CD14-positive monocyte (primary cell): ENCODE measurements at regions not wholly inside any gene's neighbourhood (a gene's known extent, or its start where the extent isn't known, plus 50 kb on each side); places are given as distances from the start of the nearest gene placed in this dataset.

ENCODE experiments used
- DNase-seq, 3 donors: peaks; one replicate each; pipeline ENCODE4 v3.0.0-alpha.2; 2011 to 2022
- H2AFZ ChIP-seq: 2 replicates; pipeline ENCODE4 v1.6.0; 2012; ENCODE audit warnings: mild to moderate bottlenecking, low read depth, low read length, inconsistent platforms; ENCODE audit not compliant: insufficient read depth, poor library complexity, severe bottlenecking
- H3K27ac ChIP-seq, 2 donors: 1 replicate in 1 of 2; 2 replicates in 1 of 2; pipeline ENCODE4 v1.5.1; 2012 to 2013; ENCODE audit warnings: low read length in 2 of 2, control low read depth in 1 of 2, inconsistent platforms in 1 of 2, low read depth in 1 of 2, mild to moderate bottlenecking in 1 of 2
- H3K27me3 ChIP-seq, 2 donors: one replicate each; pipeline versions ENCODE4 v1.6.0 to v1.6.1; 2011 to 2013; ENCODE audit warnings: low read length in 2 of 2; ENCODE audit not compliant: control insufficient read depth in 2 of 2, insufficient read depth in 2 of 2
- H3K36me3 ChIP-seq, 2 donors: replicated peaks in 1 of 2; 1 replicate in 1 of 2; 2 replicates in 1 of 2; pipeline versions ENCODE4 v1.5.1 to v1.6.1; 2012 to 2013; ENCODE audit warnings: low read length in 2 of 2, control low read depth in 1 of 2, inconsistent platforms in 1 of 2, mild to moderate bottlenecking in 1 of 2; ENCODE audit not compliant: insufficient read depth in 2 of 2, control insufficient read depth in 1 of 2
- H3K4me1 ChIP-seq, 2 donors: 1 replicate in 1 of 2; 2 replicates in 1 of 2; pipeline versions ENCODE4 v1.5.1 to v1.6.1; 2012 to 2013; ENCODE audit warnings: low read length in 2 of 2, control low read depth in 1 of 2, inconsistent platforms in 1 of 2, mild to moderate bottlenecking in 1 of 2, moderate library complexity in 1 of 2; ENCODE audit not compliant: insufficient read depth in 2 of 2, control insufficient read depth in 1 of 2
- H3K4me2 ChIP-seq: replicated peaks from 2 replicates; pipeline ENCODE3; 2012; ENCODE audit warnings: low read length, moderate library complexity, mild to moderate bottlenecking; ENCODE audit not compliant: poor library complexity, severe bottlenecking; ENCODE audit errors: extremely low read depth
- H3K4me3 ChIP-seq, 3 experiments: fragments of 200-600 bp in 1 of 3; sonication (generic) in 1 of 3; replicated peaks in 1 of 3; 1 replicate in 2 of 3; 2 replicates in 1 of 3; pipeline ENCODE4 v1.5.1; 2011 to 2013; ENCODE audit warnings: low read length in 3 of 3, mild to moderate bottlenecking in 3 of 3, control low read depth in 2 of 3, low read depth in 2 of 3, inconsistent platforms in 1 of 3, moderate library complexity in 1 of 3
- H3K79me2 ChIP-seq: 2 replicates; pipeline ENCODE4 v1.6.0; 2012; ENCODE audit warnings: mild to moderate bottlenecking, control low read depth, inconsistent platforms, low read length, moderate library complexity; ENCODE audit not compliant: insufficient read depth
- H3K9ac ChIP-seq: 2 replicates; pipeline ENCODE4 v1.6.0; 2017; ENCODE audit warnings: low read length, mild to moderate bottlenecking; ENCODE audit not compliant: insufficient read depth, poor library complexity, severe bottlenecking
- H3K9me3 ChIP-seq, 2 donors: replicated peaks in 1 of 2; 1 replicate in 1 of 2; 2 replicates in 1 of 2; pipeline versions ENCODE4 v1.5.1 to v1.6.1; 2012 to 2013; ENCODE audit warnings: low read length in 2 of 2, control low read depth in 1 of 2; ENCODE audit not compliant: control insufficient read depth in 1 of 2, insufficient read depth in 1 of 2
- H4K20me1 ChIP-seq: 2 replicates; pipeline ENCODE4 v1.6.0; 2012; ENCODE audit warnings: mild to moderate bottlenecking, low read length, control low read depth, moderate library complexity; ENCODE audit not compliant: insufficient read depth
- H3K27ac Mint-ChIP-seq, 7 donors: one replicate each; pipeline ENCODE4 v1.8.0; 2020; ENCODE audit warnings: mild to moderate bottlenecking in 7 of 7, mixed read lengths in 7 of 7, moderate library complexity in 6 of 7, inconsistent platforms in 2 of 7
- H3K27me3 Mint-ChIP-seq, 3 donors: one replicate each; pipeline ENCODE4 v1.8.0; 2021 to 2022; ENCODE audit warnings: low read depth in 3 of 3, mild to moderate bottlenecking in 3 of 3, mixed read lengths in 3 of 3, moderate library complexity in 3 of 3, inconsistent platforms in 1 of 3
- H3K36me3 Mint-ChIP-seq, 2 donors: one replicate each; pipeline ENCODE4 v1.8.0; 2020; ENCODE audit warnings: mixed read lengths in 2 of 2, inconsistent platforms in 1 of 2, mild to moderate bottlenecking in 1 of 2
- H3K4me1 Mint-ChIP-seq: one replicate; pipeline ENCODE4 v1.8.0; 2020; ENCODE audit warnings: mild to moderate bottlenecking, mixed read lengths
- H3K4me3 Mint-ChIP-seq, 2 donors: one replicate each; pipeline ENCODE4 v1.8.0; 2020; ENCODE audit warnings: mild to moderate bottlenecking in 2 of 2, mixed read lengths in 2 of 2, moderate library complexity in 1 of 2
- H3K9me3 Mint-ChIP-seq, 7 donors: one replicate each; pipeline ENCODE4 v1.8.0; 2020 to 2022; ENCODE audit warnings: mixed read lengths in 7 of 7, mild to moderate bottlenecking in 6 of 7, moderate library complexity in 6 of 7, inconsistent platforms in 2 of 7
- WGBS: methylation state at CpG from one replicate; pipeline ENCODE4 v1.1.5; 2013; ENCODE audit warnings: missing lambda C conversion rate; ENCODE audit not compliant: insufficient coverage; 5-methylcytosine and 5-hydroxymethylcytosine counted together
- intact Hi-C, 2 donors: fragments of 100-400 bp; cut with micrococcal nuclease; formaldehyde crosslinking; loops; one replicate each; pipeline versions ENCODE4 v1.15.0 to v1.15.1; 2023
- TF ChIP-seq, protein P1 (sequence below): fragments of 200-600 bp; IDR thresholded peaks from one replicate; pipeline ENCODE4 v1.8.0; 2022; ENCODE audit warnings: antibody characterized with exemption, mild to moderate bottlenecking

DNA sequence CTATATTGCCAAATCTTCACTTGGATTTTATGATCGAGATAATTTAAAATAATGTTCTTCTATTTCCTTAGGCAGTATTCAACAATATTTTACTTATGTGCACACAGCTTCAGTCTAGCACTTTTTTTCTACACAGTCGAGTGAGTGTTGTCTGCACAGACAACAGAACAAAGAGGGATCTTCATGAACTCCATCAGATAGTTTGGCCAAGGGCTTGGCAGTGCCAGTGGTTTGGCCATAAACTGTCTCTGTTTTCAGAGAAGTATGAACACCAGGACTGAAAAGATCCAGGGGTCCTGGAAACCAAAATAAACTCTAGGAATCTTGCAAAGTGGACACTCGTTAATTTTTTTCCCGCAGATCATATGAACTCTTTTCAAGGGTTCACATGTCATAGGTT lies 547.3 kb downstream of the PLCL1 start:
- intact Hi-C loops: no loop called here
- H3K4me3 ChIP-seq: no peak overlapping the region
- Mint-ChIP-seq H3K4me3 (no peak overlapping the region), H3K4me1 (no peaks in the 10 kb centered on the region), H3K9me3 (no peaks in the 10 kb centered on the region), H3K27ac (no peak overlapping the region), H3K36me3 (no peaks in the 10 kb centered on the region), H3K27me3 (peaks cover 0 to 5% (median 2%) of the 10 kb centered on the region in 3 donors)
- no peak overlapping the region for H3K9ac ChIP-seq
- H2AFZ ChIP-seq: no peak overlapping the region
- no peak overlapping the region for H3K4me2 ChIP-seq
- TF ChIP-seq, protein P1, sequence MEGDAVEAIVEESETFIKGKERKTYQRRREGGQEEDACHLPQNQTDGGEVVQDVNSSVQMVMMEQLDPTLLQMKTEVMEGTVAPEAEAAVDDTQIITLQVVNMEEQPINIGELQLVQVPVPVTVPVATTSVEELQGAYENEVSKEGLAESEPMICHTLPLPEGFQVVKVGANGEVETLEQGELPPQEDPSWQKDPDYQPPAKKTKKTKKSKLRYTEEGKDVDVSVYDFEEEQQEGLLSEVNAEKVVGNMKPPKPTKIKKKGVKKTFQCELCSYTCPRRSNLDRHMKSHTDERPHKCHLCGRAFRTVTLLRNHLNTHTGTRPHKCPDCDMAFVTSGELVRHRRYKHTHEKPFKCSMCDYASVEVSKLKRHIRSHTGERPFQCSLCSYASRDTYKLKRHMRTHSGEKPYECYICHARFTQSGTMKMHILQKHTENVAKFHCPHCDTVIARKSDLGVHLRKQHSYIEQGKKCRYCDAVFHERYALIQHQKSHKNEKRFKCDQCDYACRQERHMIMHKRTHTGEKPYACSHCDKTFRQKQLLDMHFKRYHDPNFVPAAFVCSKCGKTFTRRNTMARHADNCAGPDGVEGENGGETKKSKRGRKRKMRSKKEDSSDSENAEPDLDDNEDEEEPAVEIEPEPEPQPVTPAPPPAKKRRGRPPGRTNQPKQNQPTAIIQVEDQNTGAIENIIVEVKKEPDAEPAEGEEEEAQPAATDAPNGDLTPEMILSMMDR: no peak
- no peaks in the 10 kb centered on the region for H3K79me2 ChIP-seq
- DNase-seq: no peak
- no peak overlapping the region for H3K27ac ChIP-seq
- no peaks in the 10 kb centered on the region for H3K4me1 ChIP-seq
- H3K9me3 ChIP-seq: no peaks in the 10 kb centered on the region
- WGBS: 90% methylated on average over 3 of the region's 4 CpGs
- no peaks in the 10 kb centered on the region for H3K36me3 ChIP-seq
- no peaks in the 10 kb centered on the region for H3K27me3 ChIP-seq
- H4K20me1 ChIP-seq: no peaks in the 10 kb centered on the region

DNA sequence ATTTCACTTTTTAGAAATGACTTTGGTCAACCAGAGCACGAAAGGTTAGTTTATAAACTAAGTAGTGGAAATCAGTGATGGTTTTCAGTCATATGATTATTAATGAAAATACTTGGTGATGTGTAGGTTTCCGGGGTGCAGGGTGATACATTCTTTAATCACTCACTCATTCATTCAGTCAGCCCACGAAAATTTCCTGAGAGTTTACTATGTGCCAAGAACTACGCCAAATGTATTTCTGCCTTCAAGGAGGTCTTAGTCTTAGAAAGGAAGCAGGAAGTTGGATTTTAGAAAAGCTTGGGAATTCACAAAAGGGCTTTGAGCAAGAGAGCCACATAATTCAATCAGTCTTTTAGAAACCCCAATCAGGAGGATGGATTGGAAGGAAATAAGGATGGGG lies 543.6 kb downstream of the PLCL1 start:
- Histone ChIP-seq H3K79me2 (no peaks in the 10 kb centered on the region), H4K20me1 (no peaks in the 10 kb centered on the region), H3K9ac (no peak overlapping the region), H3K36me3 (no peaks in the 10 kb centered on the region), H3K4me1 (no peaks in the 10 kb centered on the region), H3K4me2 (no peak overlapping the region), H3K4me3 (no peak overlapping the region), H2AFZ (no peak overlapping the region), H3K9me3 (no peaks in the 10 kb centered on the region), H3K27ac (no peak overlapping the region), H3K27me3 (no peaks in the 10 kb centered on the region)
- Mint-ChIP-seq H3K9me3 (no peaks in the 10 kb centered on the region), H3K4me1 (no peaks in the 10 kb centered on the region), H3K27ac (no peak overlapping the region), H3K36me3 (no peaks in the 10 kb centered on the region), H3K27me3 (peaks cover 0 to 3% (median 2%) of the 10 kb centered on the region in 3 donors), H3K4me3 (no peak overlapping the region)
- no peak for DNase-seq
- no CpG with 5 or more reads among the region's 4 CpGs for WGBS
- intact Hi-C loops: no loop called here
- TF ChIP-seq, protein P1: no peak
